ENCODE measurements at regions not wholly inside any gene's neighbourhood (a gene's known extent, or its start where the extent isn't known, plus 50 kb on each side); places are given as distances from the start of the nearest gene placed in this dataset.

GRCh38 chr14:53606203-53606602 is 350.4 kb downstream of the BMP4 start:
- no peak for FAIRE-seq

- no peak for FAIRE-seq
Observed at GRCh38 chr14:53605562-53605961, 351.1 kb downstream of the BMP4 start.

- FAIRE-seq, result no peak
Observed at GRCh38 chr14:53603994-53604393, 352.6 kb downstream of the BMP4 start.

DNA sequence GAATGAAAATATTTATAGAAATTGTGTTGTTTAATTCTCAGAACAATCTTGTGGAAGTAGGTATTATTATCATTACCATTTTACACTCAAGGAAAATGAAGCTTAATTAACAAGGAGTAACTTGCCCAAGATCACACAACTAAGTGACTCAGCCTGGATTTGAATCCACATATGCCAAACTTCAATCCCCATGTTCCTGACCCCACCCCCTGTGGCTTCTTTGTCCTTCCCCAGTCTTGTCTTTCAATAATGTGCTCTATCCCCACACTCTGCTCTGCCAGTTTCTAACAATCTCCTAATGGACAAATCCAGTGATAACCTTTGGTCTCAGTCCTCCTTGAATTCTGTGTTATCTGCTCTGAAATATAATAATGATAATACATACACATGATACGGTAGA is 355.2 kb downstream of the BMP4 start:
- no peak for FAIRE-seq

DNA sequence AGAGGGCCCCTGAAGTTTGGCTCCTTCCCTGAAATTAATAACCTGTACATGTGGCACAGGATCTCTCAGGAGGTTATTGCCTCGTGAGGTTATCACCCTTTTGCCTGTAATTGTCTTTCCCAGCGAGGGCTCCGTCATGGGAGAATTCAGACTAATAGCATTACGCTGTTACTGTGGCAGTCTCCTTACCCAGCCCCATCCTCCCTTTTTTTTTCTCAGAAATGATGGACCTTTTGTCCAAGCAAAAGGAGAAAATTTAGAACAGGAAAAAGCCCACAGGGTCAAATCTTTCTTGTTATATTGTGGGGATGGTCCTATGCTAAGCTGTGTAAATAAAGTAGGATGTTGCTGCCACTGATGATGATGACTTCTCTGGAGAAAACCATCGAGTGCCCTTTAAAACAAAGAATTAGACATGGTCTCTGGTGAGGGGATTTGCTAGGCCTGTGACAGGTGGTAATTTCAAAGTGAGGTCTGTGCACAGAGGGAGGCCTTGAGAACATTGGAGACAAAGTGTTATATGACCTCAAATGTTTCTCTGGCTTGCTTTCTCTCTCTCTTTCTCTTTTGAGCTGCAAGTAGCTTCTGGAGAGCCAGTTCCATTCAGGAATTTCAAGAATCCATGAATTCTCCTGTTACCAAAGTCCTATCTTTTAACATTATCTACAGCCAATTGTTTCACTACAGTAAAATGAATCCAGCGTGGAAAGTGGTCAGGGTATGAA is 357.2 kb downstream of the BMP4 start:
- FAIRE-seq, result no peak

GRCh38 chr14:53596853-53597525 is 359.6 kb downstream of the BMP4 start:
- no peak for FAIRE-seq

DNA sequence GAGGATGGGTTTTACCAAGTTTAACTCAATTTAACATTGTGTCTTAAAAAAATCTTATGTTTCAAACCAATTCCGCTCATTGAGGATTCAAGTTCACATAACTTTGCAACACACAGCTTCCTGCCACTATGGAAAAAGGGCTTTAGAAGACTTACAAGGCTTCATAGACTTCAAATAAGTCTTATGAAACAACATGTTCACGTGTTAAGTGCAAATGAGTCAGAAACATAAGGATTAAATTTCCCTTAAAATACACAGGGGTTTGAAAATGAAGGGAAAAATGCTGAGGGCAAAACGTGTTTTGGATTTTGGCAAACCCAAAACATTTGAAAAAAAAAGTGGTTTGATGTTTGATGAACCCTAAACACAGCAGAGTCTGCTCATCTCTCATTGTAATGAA is 364.8 kb downstream of the BMP4 start:
- no peak for FAIRE-seq

DNA sequence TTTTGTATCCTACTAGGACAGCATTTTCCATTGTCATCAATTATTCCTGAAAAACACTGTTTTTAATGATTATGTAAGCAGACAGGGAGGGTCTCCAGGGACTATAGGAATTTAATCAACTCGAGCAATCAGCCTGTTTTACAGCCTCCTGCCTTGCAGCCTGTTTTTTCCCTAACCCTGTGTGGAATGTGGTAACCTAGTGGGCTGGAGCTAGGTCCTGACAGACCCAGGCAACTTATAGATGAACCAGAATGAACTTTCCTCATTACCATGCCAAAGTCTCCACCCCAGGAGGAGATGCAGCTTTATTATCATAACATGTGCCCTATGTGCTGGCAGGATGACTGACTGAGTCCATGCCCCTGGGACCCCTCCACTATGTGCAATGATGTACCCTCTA is 375.1 kb downstream of the BMP4 start:
- FAIRE-seq, result no peak

DNA sequence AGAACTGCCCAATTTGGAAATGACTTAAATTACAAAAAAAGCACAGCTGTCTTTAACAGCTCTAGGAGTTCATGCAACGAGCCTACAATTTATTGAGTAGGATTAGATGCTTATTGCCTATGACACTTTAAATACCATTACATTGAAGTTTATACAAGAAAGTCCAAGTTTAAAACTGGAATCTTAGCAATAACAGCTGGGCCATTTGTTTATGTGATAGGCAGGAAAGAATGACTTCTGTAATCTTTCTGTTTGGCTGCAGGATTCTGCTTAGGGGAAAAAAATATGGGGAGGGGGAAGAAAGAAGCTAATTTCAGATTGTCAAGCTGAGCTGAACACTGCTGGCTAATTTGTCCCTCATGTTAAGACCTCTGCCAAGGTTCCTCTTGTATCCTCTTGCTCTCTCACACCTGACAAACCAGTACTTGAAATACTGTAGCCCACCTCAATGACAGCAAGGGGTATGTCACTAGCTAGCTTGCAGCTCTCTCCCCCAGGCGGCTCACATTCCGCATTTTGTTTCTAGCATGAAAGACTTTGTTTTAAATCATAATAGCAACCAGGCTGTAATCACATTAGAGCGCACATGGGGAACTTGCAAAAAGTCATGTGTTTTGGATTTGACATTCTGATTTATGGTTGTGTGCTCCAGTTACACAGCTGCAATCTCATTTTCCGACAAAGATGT is 384.8 kb downstream of the BMP4 start:
- FAIRE-seq, result no peak

- no peak for FAIRE-seq
Observed at GRCh38 chr14:53570411-53571387, 385.9 kb downstream of the BMP4 start.

- no peak for FAIRE-seq
Observed at GRCh38 chr14:53569446-53569845, 387.2 kb downstream of the BMP4 start.

DNA sequence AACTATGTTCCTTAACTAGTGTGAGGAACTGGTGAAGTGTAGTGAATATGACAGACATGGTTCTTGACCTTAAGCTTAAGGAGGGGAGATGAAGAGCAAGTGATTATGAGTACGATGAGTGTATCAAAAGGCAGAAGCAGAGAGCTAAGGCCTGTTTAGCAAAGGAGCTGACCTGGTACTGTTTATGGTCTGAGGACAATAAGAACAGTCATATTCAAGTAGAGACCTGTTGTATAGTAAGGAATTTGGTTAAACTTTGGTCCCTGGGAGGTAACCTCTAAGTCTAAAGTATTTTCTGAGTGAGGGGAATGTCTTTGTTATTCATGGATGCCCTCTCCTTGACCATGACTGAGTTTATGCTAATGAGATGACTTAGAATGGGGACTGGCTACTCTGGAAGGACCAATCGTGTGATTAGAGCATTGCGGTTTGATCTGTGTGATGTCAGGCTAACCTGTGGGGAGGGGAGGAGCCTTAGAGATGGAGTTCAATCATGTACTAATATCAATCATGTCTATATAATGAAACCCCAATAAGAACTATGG is 389.3 kb downstream of the BMP4 start:
- no peak for FAIRE-seq

GRCh38 chr14:53564870-53565269 is 391.8 kb downstream of the BMP4 start:
- FAIRE-seq, result no peak

GRCh38 chr14:53563628-53564027 is 393.0 kb downstream of the BMP4 start:
- FAIRE-seq, result no peak

DNA sequence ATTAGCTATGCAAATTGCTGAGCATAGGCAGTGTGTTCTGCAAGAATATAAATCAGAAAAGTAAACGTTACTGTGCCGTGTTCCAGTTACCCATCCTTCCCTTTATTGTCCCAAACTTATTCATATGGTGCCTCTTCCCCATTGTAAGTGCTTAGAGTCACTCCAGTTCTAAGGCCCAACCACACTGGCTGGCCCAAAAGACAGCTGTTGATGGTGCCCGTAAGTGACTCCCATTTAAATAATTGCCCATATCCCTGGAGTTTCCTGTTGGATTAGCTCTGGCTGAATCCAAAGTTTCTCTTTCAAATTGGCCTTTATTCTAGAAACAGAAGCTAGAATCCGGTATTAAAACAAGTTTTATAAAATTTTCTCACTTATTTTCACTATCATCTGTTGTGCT is 400.1 kb upstream of the DDHD1 start:
- no peak for FAIRE-seq

DNA sequence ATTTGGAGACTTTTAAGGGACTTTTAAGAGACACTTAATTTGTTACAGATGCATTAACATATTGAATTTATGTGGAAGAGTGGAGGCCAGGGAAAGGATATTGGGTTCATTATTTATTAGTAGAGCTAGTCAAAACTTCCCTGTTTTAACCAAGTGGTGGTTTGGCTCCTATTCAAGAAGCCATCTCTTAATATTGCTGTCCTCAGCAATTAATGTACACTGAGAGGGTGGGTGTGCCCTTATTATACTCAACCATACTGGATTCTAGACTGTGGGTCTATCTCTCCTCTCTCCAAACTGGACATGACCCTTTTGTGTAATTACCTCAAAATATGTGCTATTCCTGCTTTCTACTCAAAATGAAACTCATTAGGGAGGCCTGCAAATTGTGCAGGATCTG is 398.7 kb upstream of the DDHD1 start:
- FAIRE-seq, result no peak

DNA sequence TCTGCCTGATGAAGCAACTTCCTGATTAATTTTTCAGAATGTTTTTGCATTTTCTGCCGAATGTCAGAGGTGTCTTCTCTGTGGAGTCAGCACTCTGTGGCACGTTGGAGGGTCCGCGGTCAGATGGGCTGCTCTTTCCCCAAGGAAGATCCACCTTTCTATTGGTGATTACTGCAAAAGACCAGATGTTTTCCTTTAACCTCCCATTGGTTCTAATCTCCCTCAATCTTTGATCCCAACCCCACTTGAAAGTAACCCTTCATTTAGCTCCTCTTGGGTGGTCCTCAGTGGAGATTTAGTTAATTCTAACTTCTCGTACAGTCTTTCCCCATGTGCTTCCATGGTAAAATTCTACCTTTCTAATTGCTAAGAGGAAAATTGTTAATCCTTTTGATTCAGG is 397.7 kb upstream of the DDHD1 start:
- FAIRE-seq, result no peak

- FAIRE-seq, result no peak
Observed at GRCh38 chr14:53549956-53550355, 396.8 kb upstream of the DDHD1 start.

- FAIRE-seq, result no peak
Observed at GRCh38 chr14:53547593-53547992, 394.5 kb upstream of the DDHD1 start.

GRCh38 chr14:53545217-53545616 is 392.1 kb upstream of the DDHD1 start:
- FAIRE-seq, result no peak

DNA sequence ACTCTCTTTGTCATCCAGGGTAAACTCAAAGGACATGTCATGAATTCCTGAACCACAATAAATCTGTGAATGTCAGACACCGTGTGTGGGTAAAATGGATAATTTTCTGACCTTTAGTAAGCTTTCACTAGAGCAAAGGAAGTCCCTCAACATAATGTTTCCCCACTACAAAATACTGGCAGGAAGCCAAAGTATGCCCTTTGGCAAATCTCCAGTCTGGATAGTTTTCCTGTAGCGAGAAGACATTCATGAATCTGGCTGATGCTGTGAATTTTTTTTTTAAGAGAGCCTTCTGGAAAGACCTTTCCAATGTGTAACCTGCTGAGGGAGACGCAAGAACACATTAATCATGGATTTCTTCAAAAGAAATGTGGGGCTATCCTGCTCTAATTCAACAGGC is 389.6 kb upstream of the DDHD1 start:
- peak; percentile 83 for FAIRE-seq

- FAIRE-seq, result no peak
Observed at GRCh38 chr14:53541411-53541810, 388.3 kb upstream of the DDHD1 start.
